H1 (cell line): ENCODE measurements at regions not wholly inside any gene's neighbourhood (a gene's known extent, or its start where the extent isn't known, plus 50 kb on each side); places are given as distances from the start of the nearest gene placed in this dataset.

Experiments used
- CBX5 ChIP-seq: fragments of 300-800, 300-1000 bp; sonication (generic); IDR thresholded peaks from 2 replicates; pipeline ENCODE4 v1.7.1; 2016; ENCODE audit warnings: antibody characterized with exemption, low read length, low read depth
- HDAC6 ChIP-seq: IDR thresholded peaks from one replicate; pipeline ENCODE4 v1.7.1; 2012; ENCODE audit warnings: low read depth, mild to moderate bottlenecking, inconsistent platforms, low read length, moderate library complexity
- POLR2AphosphoS5 ChIP-seq: IDR thresholded peaks from 2 replicates; pipeline ENCODE4 v1.6.1; 2011; ENCODE audit warnings: low read depth, low read length
- TAF1 ChIP-seq: IDR thresholded peaks from 2 replicates; pipeline ENCODE4 v1.6.1; 2011; ENCODE audit warnings: mild to moderate bottlenecking, low read depth, low read length

GRCh38 chr17:51548125-51548524, 287.8 kb downstream of the UTP18 start (continued):
- TF ChIP-seq CBX5 (no peak), POLR2AphosphoS5 (no peak), TAF1 (no peak), HDAC6 (no peak)
